NB4 (cell line): ENCODE measurements at regions not wholly inside any gene's neighbourhood (a gene's known extent, or its start where the extent isn't known, plus 50 kb on each side); places are given as distances from the start of the nearest gene placed in this dataset.

Source experiments
- CTCF ChIP-seq: IDR thresholded peaks from one replicate; pipeline ENCODE4 v1.5.1; 2012; ENCODE audit warnings: low read depth, low read length
- POLR2A ChIP-seq: IDR thresholded peaks from 2 replicates; pipeline ENCODE4 v1.6.1; 2011; ENCODE audit warnings: mild to moderate bottlenecking; ENCODE audit not compliant: insufficient read length; ENCODE audit errors: extremely low read depth

- TF ChIP-seq CTCF (no peak), POLR2A (no peak)
These were observed 147.8 kb downstream of the SLITRK6 start for GRCh38 chr13:85651440-85651839.
